ENCODE measurements at regions not wholly inside any gene's neighbourhood (a gene's known extent, or its start where the extent isn't known, plus 50 kb on each side); places are given as distances from the start of the nearest gene placed in this dataset.

DNA sequence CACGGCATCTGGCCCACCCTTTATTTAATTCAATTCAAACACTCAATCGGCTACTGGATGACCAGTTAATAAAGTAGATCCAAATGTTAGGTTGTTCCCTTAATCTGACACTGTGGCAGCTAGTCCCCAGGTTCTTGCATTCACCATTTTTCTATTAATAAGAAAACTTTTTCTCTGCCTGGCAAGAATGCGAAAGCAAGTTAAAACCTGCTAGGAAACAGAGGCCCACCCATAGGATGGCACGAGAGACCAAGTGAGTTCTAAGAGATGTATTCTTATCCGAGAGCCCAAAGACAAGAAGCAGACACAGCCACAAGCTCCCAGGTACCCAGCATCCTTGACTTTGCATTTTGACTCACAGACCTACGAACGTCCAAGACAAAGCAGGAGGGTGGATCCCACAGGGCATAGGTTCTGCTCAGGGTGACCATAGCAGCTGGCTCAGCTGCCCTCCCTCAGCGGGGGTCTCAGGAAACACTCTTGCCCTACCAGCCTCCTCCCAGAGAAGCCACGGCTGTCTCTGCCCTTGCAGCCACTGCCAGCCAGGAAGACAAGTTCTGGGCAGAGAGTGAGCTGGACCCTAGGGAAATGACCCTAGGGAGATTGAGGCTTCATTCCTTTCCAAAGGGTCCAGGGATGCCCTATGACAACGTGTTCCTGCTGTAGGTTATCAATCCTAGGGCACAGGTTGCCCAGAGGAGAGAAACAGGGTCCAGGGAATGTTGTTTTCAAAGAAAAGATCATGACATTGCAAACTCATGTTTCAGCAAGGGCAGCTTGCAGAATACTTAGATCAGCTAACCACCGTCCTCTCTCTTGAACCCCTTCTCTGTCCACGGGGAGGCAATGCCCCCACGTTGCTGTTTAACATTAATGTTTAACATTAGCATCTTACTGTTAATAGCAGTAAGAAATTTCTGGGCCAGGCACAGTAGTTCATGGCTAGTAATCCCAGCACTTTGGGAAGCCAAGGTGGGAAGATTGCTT lies 147.2 kb upstream of the ZNF507 start:
- peaks cover 17% of the 10 kb centered on the region for H3K9me3 Mint-ChIP-seq (ENCODE audit: unreplicated experiment)
- no peak overlapping the region for H3K27ac Mint-ChIP-seq (ENCODE audit: low read depth, unreplicated experiment)
- no peaks in the 10 kb centered on the region for H3K27me3 Mint-ChIP-seq (ENCODE audit: insufficient read depth, unreplicated experiment)
- no peak for DNase-seq (ENCODE audit: unreplicated experiment)
- no peak overlapping the region for H3K4me3 Mint-ChIP-seq (ENCODE audit: unreplicated experiment)
- CTCF ChIA-PET = no interaction called here
- no TSS peak for BruUV-seq (replicated peaks)
- H3K4me1 Mint-ChIP-seq (ENCODE audit: insufficient read depth, unreplicated experiment) = no peaks in the 10 kb centered on the region
- POLR2A ChIA-PET = no interaction called here
- no peaks in the 10 kb centered on the region for H3K36me3 Mint-ChIP-seq (ENCODE audit: insufficient read depth, unreplicated experiment)
- intact Hi-C loops (cut with micrococcal nuclease) = no loop called here
- TF ChIP-seq CTCF (IDR thresholded peaks at IDR 0.05; ENCODE audit: unreplicated experiment) = no peak

- no peak overlapping the region for H3K27ac Mint-ChIP-seq (ENCODE audit: low read depth, unreplicated experiment)
- CTCF ChIA-PET = no interaction called here
- no TSS peak for BruUV-seq (replicated peaks)
- no peaks in the 10 kb centered on the region for H3K4me1 Mint-ChIP-seq (ENCODE audit: insufficient read depth, unreplicated experiment)
- H3K4me3 Mint-ChIP-seq (ENCODE audit: unreplicated experiment) = no peak overlapping the region
- no peaks in the 10 kb centered on the region for H3K27me3 Mint-ChIP-seq (ENCODE audit: insufficient read depth, unreplicated experiment)
- DNase-seq (ENCODE audit: unreplicated experiment) = no peak
- POLR2A ChIA-PET = no interaction called here
- TF ChIP-seq CTCF (IDR thresholded peaks at IDR 0.05; ENCODE audit: unreplicated experiment) = no peak
- no peaks in the 10 kb centered on the region for H3K36me3 Mint-ChIP-seq (ENCODE audit: insufficient read depth, unreplicated experiment)
- intact Hi-C loops (cut with micrococcal nuclease) = no loop called here
- peaks cover 8% of the 10 kb centered on the region for H3K9me3 Mint-ChIP-seq (ENCODE audit: unreplicated experiment)
Observed at GRCh38 chr19:32199501-32200040, 145.8 kb upstream of the ZNF507 start.

GRCh38 chr19:32200312-32201038 lies 144.9 kb upstream of the ZNF507 start:
- CTCF ChIA-PET = no interaction called here

More at GRCh38 chr19:32200312-32201038, 144.9 kb upstream of the ZNF507 start:
- DNase-seq (ENCODE audit: unreplicated experiment) = no peak
- Mint-ChIP-seq H3K4me3 (ENCODE audit: unreplicated experiment) (no peak overlapping the region), H3K27ac (ENCODE audit: low read depth, unreplicated experiment) (no peak overlapping the region), H3K27me3 (ENCODE audit: insufficient read depth, unreplicated experiment) (no peaks in the 10 kb centered on the region), H3K9me3 (ENCODE audit: unreplicated experiment) (peaks cover 8% of the 10 kb centered on the region), H3K36me3 (ENCODE audit: insufficient read depth, unreplicated experiment) (no peaks in the 10 kb centered on the region), H3K4me1 (ENCODE audit: insufficient read depth, unreplicated experiment) (no peaks in the 10 kb centered on the region)
- intact Hi-C loops (cut with micrococcal nuclease) = no loop called here
- no peak for TF ChIP-seq CTCF (IDR thresholded peaks at IDR 0.05; ENCODE audit: unreplicated experiment)
- POLR2A ChIA-PET = no interaction called here
- BruUV-seq (replicated peaks) = no TSS peak
